Activated CD4-positive, alpha-beta memory T cell treated with anti-CD3 and anti-CD28 coated beads, Interleukin-2, amount 10 ng/mL, durations not matched to agents 7 days and 5 days (primary cell): ENCODE measurements at regions not wholly inside any gene's neighbourhood (a gene's known extent, or its start where the extent isn't known, plus 50 kb on each side); places are given as distances from the start of the nearest gene placed in this dataset.
"Not testable (repeated sequence)": the region's sequence is repeated elsewhere in the genome, so short reads cannot be mapped to it uniquely, and the experiment has no call there.

Source experiments
- CTCF ChIA-PET: fragments of 350-600 bp; sonication (Branson Sonifier 250); formaldehyde crosslinking; loops from one replicate; lab custom pipeline; 2021; ENCODE audit warnings: antibody characterized with exemption, inconsistent platforms; lab: Charles Lee
- POLR2A ChIA-PET: fragments of 350-600 bp; sonication (Branson Sonifier 250); formaldehyde crosslinking; loops from one replicate; lab custom pipeline; 2021; ENCODE audit warnings: antibody characterized with exemption; lab: Charles Lee
- DNase-seq: peaks from one replicate; pipeline ENCODE4 v3.0.0-alpha.2; 2020
- H3K27ac Mint-ChIP-seq: one replicate; pipeline ENCODE4 v1.8.0; 2021; ENCODE audit warnings: mild to moderate bottlenecking, mixed read lengths
- H3K27me3 Mint-ChIP-seq: one replicate; pipeline ENCODE4 v1.8.0; 2021; ENCODE audit warnings: mixed read lengths
- H3K36me3 Mint-ChIP-seq: one replicate; pipeline ENCODE4 v1.8.0; 2021; ENCODE audit warnings: low read depth, mixed read lengths
- H3K4me1 Mint-ChIP-seq: one replicate; pipeline ENCODE4 v1.8.0; 2021; ENCODE audit warnings: mixed read lengths
- H3K4me3 Mint-ChIP-seq: one replicate; pipeline ENCODE4 v1.8.0; 2021; ENCODE audit warnings: mild to moderate bottlenecking, mixed read lengths
- H3K9me3 Mint-ChIP-seq: one replicate; pipeline ENCODE4 v1.8.0; 2021; ENCODE audit warnings: mixed read lengths

- Mint-ChIP-seq H3K27me3 (no peaks in the 10 kb centered on the region), H3K4me1 (no peaks in the 10 kb centered on the region), H3K4me3 (no peak overlapping the region), H3K36me3 (no peaks in the 10 kb centered on the region), H3K9me3 (peaks cover 5% of the 10 kb centered on the region), H3K27ac (no peak overlapping the region)
- ChIA-PET POLR2A (no interaction called here), CTCF (no interaction called here)
- DNase-seq, result no peak
Observed at GRCh38 chr9:12425878-12426864, 267.0 kb upstream of the TYRP1 start.

GRCh38 chr9:12439267-12439666 is 253.9 kb upstream of the TYRP1 start:
- POLR2A ChIA-PET, result no interaction called here
- Mint-ChIP-seq H3K36me3 (no peaks in the 10 kb centered on the region), H3K27ac (no peak overlapping the region), H3K4me1 (no peaks in the 10 kb centered on the region), H3K9me3 (peaks cover 18% of the 10 kb centered on the region), H3K4me3 (no peak overlapping the region), H3K27me3 (no peaks in the 10 kb centered on the region)
- no peak for DNase-seq
- CTCF ChIA-PET, result no interaction called here

- H3K4me3 Mint-ChIP-seq, H3K4me1 Mint-ChIP-seq, H3K36me3 Mint-ChIP-seq, H3K27me3 Mint-ChIP-seq, DNase-seq, H3K27ac Mint-ChIP-seq, CTCF ChIA-PET, POLR2A ChIA-PET: not testable (repeated sequence)
- H3K9me3 Mint-ChIP-seq, result peaks cover 21% of the 10 kb centered on the region
Observed at GRCh38 chr9:12441080-12441479, 252.1 kb upstream of the TYRP1 start.

GRCh38 chr9:12441506-12441905 is 251.7 kb upstream of the TYRP1 start:
- H3K4me3 Mint-ChIP-seq, result no peak overlapping the region
- H3K4me1 Mint-ChIP-seq, result no peaks in the 10 kb centered on the region
- ChIA-PET POLR2A (no interaction called here), CTCF (no interaction called here)
- no peaks in the 10 kb centered on the region for H3K36me3 Mint-ChIP-seq
- no peaks in the 10 kb centered on the region for H3K27me3 Mint-ChIP-seq
- peaks cover 22% of the 10 kb centered on the region for H3K9me3 Mint-ChIP-seq
- no peak overlapping the region for H3K27ac Mint-ChIP-seq
- DNase-seq, result no peak

- CTCF ChIA-PET, result interaction anchor here (0.6 kb wide), 1 partner anchor 936 kb away, joined by 3 read pairs; no protein-coding TSS in a partner anchor
- no peak for DNase-seq
- POLR2A ChIA-PET, result no interaction called here
- H3K27me3 Mint-ChIP-seq, result no peaks in the 10 kb centered on the region
- no peak overlapping the region for H3K27ac Mint-ChIP-seq
- H3K9me3 Mint-ChIP-seq, result peaks cover 25% of the 10 kb centered on the region
- no peak overlapping the region for H3K4me3 Mint-ChIP-seq
- no peaks in the 10 kb centered on the region for H3K36me3 Mint-ChIP-seq
- no peaks in the 10 kb centered on the region for H3K4me1 Mint-ChIP-seq
Observed at GRCh38 chr9:12448246-12448645, 244.9 kb upstream of the TYRP1 start.

- Mint-ChIP-seq H3K4me3 (no peak overlapping the region), H3K27ac (no peak overlapping the region), H3K36me3 (no peaks in the 10 kb centered on the region), H3K4me1 (no peaks in the 10 kb centered on the region), H3K9me3 (no peaks in the 10 kb centered on the region), H3K27me3 (no peaks in the 10 kb centered on the region)
- ChIA-PET POLR2A (no interaction called here), CTCF (no interaction called here)
- no peak for DNase-seq
Observed at GRCh38 chr9:12457237-12457636, 235.9 kb upstream of the TYRP1 start.

GRCh38 chr9:12461763-12462460 is 231.3 kb upstream of the TYRP1 start:
- no peak for DNase-seq
- no peaks in the 10 kb centered on the region for H3K36me3 Mint-ChIP-seq
- no peak overlapping the region for H3K4me3 Mint-ChIP-seq
- H3K9me3 Mint-ChIP-seq, result no peaks in the 10 kb centered on the region
- no peaks in the 10 kb centered on the region for H3K4me1 Mint-ChIP-seq
- no peaks in the 10 kb centered on the region for H3K27me3 Mint-ChIP-seq
- H3K27ac Mint-ChIP-seq, result no peak overlapping the region
- POLR2A ChIA-PET, result no interaction called here
- CTCF ChIA-PET, result no interaction called here

GRCh38 chr9:12462861-12463260 is 230.3 kb upstream of the TYRP1 start:
- Mint-ChIP-seq H3K4me1 (no peaks in the 10 kb centered on the region), H3K4me3 (no peak overlapping the region), H3K9me3 (no peaks in the 10 kb centered on the region), H3K27ac (no peak overlapping the region), H3K36me3 (no peaks in the 10 kb centered on the region), H3K27me3 (no peaks in the 10 kb centered on the region)
- DNase-seq, result no peak
- ChIA-PET POLR2A (no interaction called here), CTCF (no interaction called here)

GRCh38 chr9:12463641-12464040 is 229.5 kb upstream of the TYRP1 start:
- Mint-ChIP-seq H3K9me3 (no peaks in the 10 kb centered on the region), H3K27ac (no peak overlapping the region), H3K4me1 (no peaks in the 10 kb centered on the region), H3K36me3 (no peaks in the 10 kb centered on the region), H3K4me3 (no peak overlapping the region), H3K27me3 (no peaks in the 10 kb centered on the region)
- POLR2A ChIA-PET, result no interaction called here
- DNase-seq, result no peak
- CTCF ChIA-PET, result no interaction called here

GRCh38 chr9:12464400-12464799 is 228.8 kb upstream of the TYRP1 start:
- no peaks in the 10 kb centered on the region for H3K4me1 Mint-ChIP-seq
- H3K36me3 Mint-ChIP-seq, result no peaks in the 10 kb centered on the region
- H3K27ac Mint-ChIP-seq, result no peak overlapping the region
- no peak for DNase-seq
- ChIA-PET CTCF (no interaction called here), POLR2A (no interaction called here)
- peaks cover under 1% of the 10 kb centered on the region for H3K9me3 Mint-ChIP-seq
- H3K27me3 Mint-ChIP-seq, result no peaks in the 10 kb centered on the region
- H3K4me3 Mint-ChIP-seq, result no peak overlapping the region

- ChIA-PET POLR2A (no interaction called here), CTCF (no interaction called here)
- Mint-ChIP-seq H3K4me3 (no peak overlapping the region), H3K27me3 (no peaks in the 10 kb centered on the region), H3K9me3 (peaks cover 3% of the 10 kb centered on the region), H3K27ac (no peak overlapping the region), H3K36me3 (no peaks in the 10 kb centered on the region), H3K4me1 (no peaks in the 10 kb centered on the region)
- no peak for DNase-seq
Observed at GRCh38 chr9:12464910-12465512, 228.2 kb upstream of the TYRP1 start.

GRCh38 chr9:12469084-12469483 is 224.1 kb upstream of the TYRP1 start:
- ChIA-PET POLR2A (no interaction called here), CTCF (no interaction called here)
- no peaks in the 10 kb centered on the region for H3K27me3 Mint-ChIP-seq
- H3K27ac Mint-ChIP-seq, result no peak overlapping the region
- H3K36me3 Mint-ChIP-seq, result no peaks in the 10 kb centered on the region
- no peak for DNase-seq
- H3K9me3 Mint-ChIP-seq, result peaks cover 4% of the 10 kb centered on the region
- no peak overlapping the region for H3K4me3 Mint-ChIP-seq
- no peaks in the 10 kb centered on the region for H3K4me1 Mint-ChIP-seq

GRCh38 chr9:12494411-12494810 is 198.8 kb upstream of the TYRP1 start:
- Mint-ChIP-seq H3K4me3 (no peak overlapping the region), H3K4me1 (no peaks in the 10 kb centered on the region), H3K36me3 (no peaks in the 10 kb centered on the region), H3K9me3 (peaks cover 16% of the 10 kb centered on the region), H3K27me3 (no peaks in the 10 kb centered on the region), H3K27ac (no peak overlapping the region)
- ChIA-PET CTCF (interaction anchor here (0.8 kb wide), 1 partner anchor 86 kb away, joined by 5 read pairs; no protein-coding TSS in a partner anchor), POLR2A (no interaction called here)
- DNase-seq, result no peak
